Endothelial cell of umbilical vein (primary cell): ENCODE measurements at regions not wholly inside any gene's neighbourhood (a gene's known extent, or its start where the extent isn't known, plus 50 kb on each side); places are given as distances from the start of the nearest gene placed in this dataset.

Source experiments
- BruUV-seq: library from RNA; stranded (reverse); fragments of 400-500 nt; replicated peaks from 2 replicates; lab custom pipeline; 2021; lab: Mats Ljungman, UMichigan
- CTCF ChIA-PET: fragments of 300-600, 350-600 bp; sonication (Branson Sonifier 250); formaldehyde crosslinking; loops from one replicate; lab custom pipeline; 2021; ENCODE audit warnings: antibody characterized with exemption, inconsistent platforms; lab: Charles Lee
- POLR2A ChIA-PET: fragments of 300-600, 350-600 bp; sonication (Branson Sonifier 250); formaldehyde crosslinking; loops from one replicate; lab custom pipeline; 2021; ENCODE audit warnings: antibody characterized with exemption, inconsistent platforms; lab: Charles Lee
- DNase-seq: peaks from one replicate; pipeline ENCODE4 v3.0.0-alpha.2; 2011; ENCODE audit warnings: low read depth, low spot score
- FAIRE-seq: peaks from 2 replicates; lab custom pipeline; 2011; peaks lifted over from hg19 to GRCh38; lab: Jason Lieb, UNC
- H2AFZ ChIP-seq: 2 replicates; pipeline ENCODE4 v1.6.0; 2012; ENCODE audit warnings: low read depth, low read length, control low read depth, inconsistent platforms
- H3K27ac ChIP-seq: 2 replicates; pipeline ENCODE4 v1.5.1; 2011; ENCODE audit warnings: low read depth, mild to moderate bottlenecking, control low read depth, low read length, moderate library complexity; ENCODE audit not compliant: insufficient read depth
- H3K27me3 ChIP-seq, 2 experiments: 2 replicates each; pipeline versions ENCODE4 v1.6.0 to v1.6.1; 2011; ENCODE audit warnings: low read length in 2 of 2, mixed read lengths in 1 of 2; ENCODE audit not compliant: control insufficient read depth in 2 of 2, insufficient read depth in 2 of 2
- H3K36me3 ChIP-seq, 2 experiments: 2 replicates in 1 of 2; 3 replicates in 1 of 2; pipeline ENCODE4 v1.5.1; 2011; ENCODE audit warnings: low read length in 2 of 2, mild to moderate bottlenecking in 1 of 2, moderate library complexity in 1 of 2; ENCODE audit not compliant: control insufficient read depth in 2 of 2, insufficient read depth in 2 of 2; ENCODE audit errors: extremely low read depth in 1 of 2
- H3K4me1 ChIP-seq: 3 replicates; pipeline ENCODE4 v1.5.1; 2011; ENCODE audit warnings: mild to moderate bottlenecking, low read length; ENCODE audit not compliant: control insufficient read depth, insufficient read depth; ENCODE audit errors: extremely low read depth
- H3K4me2 ChIP-seq: 2 replicates; pipeline ENCODE4 v1.6.1; 2011; ENCODE audit warnings: low read length, control low read depth, mixed read lengths; ENCODE audit not compliant: insufficient read depth
- H3K4me3 ChIP-seq, 3 experiments: fragments of 200-600 bp in 1 of 3; sonication (generic), shearing (Covaris generic) in 1 of 3; replicated peaks in 1 of 3; 2 replicates each; pipeline ENCODE4 v1.5.1; 2011 to 2016; ENCODE audit warnings: control low read depth in 3 of 3, low read length in 3 of 3, mild to moderate bottlenecking in 2 of 3, inconsistent platforms in 1 of 3, low read depth in 1 of 3, moderate library complexity in 1 of 3; ENCODE audit not compliant: insufficient read depth in 1 of 3
- H3K79me2 ChIP-seq: 2 replicates; pipeline ENCODE4 v1.6.0; 2012; ENCODE audit warnings: low read length, inconsistent platforms; ENCODE audit not compliant: control insufficient read depth, insufficient read depth
- H3K9ac ChIP-seq: replicated peaks from 2 replicates; pipeline ENCODE3; 2011; ENCODE audit warnings: low read length, control low read depth; ENCODE audit not compliant: insufficient read depth; ENCODE audit errors: extremely low read depth
- H3K9me1 ChIP-seq: replicated peaks from 3 replicates; pipeline ENCODE4 v1.6.0; 2011; ENCODE audit warnings: mild to moderate bottlenecking, low read length; ENCODE audit not compliant: control insufficient read depth, insufficient read depth; ENCODE audit errors: extremely low read depth
- H3K9me3 ChIP-seq: replicated peaks from 2 replicates; pipeline ENCODE4 v1.5.1; 2012; ENCODE audit warnings: low read length, inconsistent platforms; ENCODE audit not compliant: control insufficient read depth, insufficient read depth
- H4K20me1 ChIP-seq: replicated peaks from 2 replicates; pipeline ENCODE3; 2011; ENCODE audit warnings: mild to moderate bottlenecking, low read length; ENCODE audit not compliant: control insufficient read depth, insufficient read depth; ENCODE audit errors: extremely low read depth
- EZH2 ChIP-seq: IDR thresholded peaks from 2 replicates; pipeline ENCODE4 v1.6.1; 2012; ENCODE audit warnings: borderline replicate concordance, low read depth, mild to moderate bottlenecking, moderate library complexity, low read length, inconsistent platforms; ENCODE audit not compliant: severe bottlenecking
- FOS ChIP-seq: IDR thresholded peaks from 2 replicates; pipeline ENCODE4 v1.6.1; 2011; ENCODE audit warnings: mild to moderate bottlenecking, low read length, moderate library complexity, borderline replicate concordance; ENCODE audit not compliant: insufficient read depth
- GATA2 ChIP-seq: IDR thresholded peaks from 2 replicates; pipeline ENCODE4 v1.7.0; 2011; ENCODE audit warnings: low read depth, mild to moderate bottlenecking, moderate library complexity, mixed read lengths, low read length; ENCODE audit not compliant: insufficient read length, insufficient read depth
- JUN ChIP-seq: IDR thresholded peaks from 2 replicates; pipeline ENCODE4 v1.6.1; 2011; ENCODE audit warnings: borderline replicate concordance, low read depth; ENCODE audit not compliant: insufficient read length, insufficient read depth
- MYC ChIP-seq: IDR thresholded peaks from one replicate; pipeline ENCODE4 v1.6.1; 2011; ENCODE audit warnings: mild to moderate bottlenecking, low read depth, low read length
- POLR2A ChIP-seq: IDR thresholded peaks from 2 replicates; pipeline ENCODE4 v1.6.1; 2012; ENCODE audit warnings: low read depth, mild to moderate bottlenecking, control low read depth, low read length
- POLR2AphosphoS5 ChIP-seq: IDR thresholded peaks from 2 replicates; pipeline ENCODE4 v1.6.1; 2012; ENCODE audit warnings: low read depth, mild to moderate bottlenecking, control low read depth, low read length, moderate library complexity; ENCODE audit not compliant: insufficient read depth
- dilution Hi-C: fragments of 300-500 bp; cut with MboI; formaldehyde crosslinking; loops from one replicate; pipeline ENCODE4 v1.15.0; 2019; ENCODE audit warnings: low sequenced_read_pairs; ENCODE audit not compliant: extremely low pct_ligation_motif_present
- intact Hi-C: fragments of 100-400 bp; cut with micrococcal nuclease; formaldehyde crosslinking; loops from one replicate; pipeline ENCODE4 v1.10.0; 2022
- TF ChIP-seq, protein P1 (sequence below), 2 donors: IDR thresholded peaks; 1 replicate in 1 of 2; 2 replicates in 1 of 2; pipeline ENCODE4 v1.5.1; 2011; ENCODE audit warnings: low read length in 2 of 2, mild to moderate bottlenecking in 2 of 2, moderate library complexity in 2 of 2, control low read depth in 1 of 2, inconsistent platforms in 1 of 2, low read depth in 1 of 2; ENCODE audit not compliant: insufficient read depth in 1 of 2; ENCODE audit errors: extremely low read depth in 1 of 2

- no peak overlapping the region for H3K27ac ChIP-seq
- POLR2A ChIA-PET = no interaction called here
- no peak overlapping the region for H3K4me2 ChIP-seq
- no peak overlapping the region for H3K9ac ChIP-seq
- no peak overlapping the region for H3K4me3 ChIP-seq
- H3K4me1 ChIP-seq = no peaks in the 10 kb centered on the region
- H3K9me1 ChIP-seq = no peaks in the 10 kb centered on the region
- CTCF ChIA-PET = no interaction called here
- FAIRE-seq = no peak
- no TSS peak for BruUV-seq
- H3K9me3 ChIP-seq = no peaks in the 10 kb centered on the region
- no peaks in the 10 kb centered on the region for H3K36me3 ChIP-seq
- H2AFZ ChIP-seq = no peak overlapping the region
- dilution Hi-C loops (no loop called here), intact Hi-C loops (no loop called here)
- TF ChIP-seq JUN (no peak), POLR2A (no peak), GATA2 (no peak), MYC (no peak), FOS (no peak), POLR2AphosphoS5 (no peak), EZH2 (no peak)
- TF ChIP-seq, protein P1, sequence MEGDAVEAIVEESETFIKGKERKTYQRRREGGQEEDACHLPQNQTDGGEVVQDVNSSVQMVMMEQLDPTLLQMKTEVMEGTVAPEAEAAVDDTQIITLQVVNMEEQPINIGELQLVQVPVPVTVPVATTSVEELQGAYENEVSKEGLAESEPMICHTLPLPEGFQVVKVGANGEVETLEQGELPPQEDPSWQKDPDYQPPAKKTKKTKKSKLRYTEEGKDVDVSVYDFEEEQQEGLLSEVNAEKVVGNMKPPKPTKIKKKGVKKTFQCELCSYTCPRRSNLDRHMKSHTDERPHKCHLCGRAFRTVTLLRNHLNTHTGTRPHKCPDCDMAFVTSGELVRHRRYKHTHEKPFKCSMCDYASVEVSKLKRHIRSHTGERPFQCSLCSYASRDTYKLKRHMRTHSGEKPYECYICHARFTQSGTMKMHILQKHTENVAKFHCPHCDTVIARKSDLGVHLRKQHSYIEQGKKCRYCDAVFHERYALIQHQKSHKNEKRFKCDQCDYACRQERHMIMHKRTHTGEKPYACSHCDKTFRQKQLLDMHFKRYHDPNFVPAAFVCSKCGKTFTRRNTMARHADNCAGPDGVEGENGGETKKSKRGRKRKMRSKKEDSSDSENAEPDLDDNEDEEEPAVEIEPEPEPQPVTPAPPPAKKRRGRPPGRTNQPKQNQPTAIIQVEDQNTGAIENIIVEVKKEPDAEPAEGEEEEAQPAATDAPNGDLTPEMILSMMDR (IDR thresholded peaks at IDR 0.05; ENCODE audit: extremely low read depth in 1 of 2, insufficient read depth in 1 of 2, low read depth in 1 of 2, low read length in 2 of 2) = no peak
- no peaks in the 10 kb centered on the region for H3K27me3 ChIP-seq
- no peaks in the 10 kb centered on the region for H3K79me2 ChIP-seq
- no peaks in the 10 kb centered on the region for H4K20me1 ChIP-seq
- DNase-seq = no peak
Observed at GRCh38 chr12:97813301-97813700, 350.7 kb downstream of the RMST start.
